Ectodermal cell (in vitro differentiated cells): ENCODE measurements at regions not wholly inside any gene's neighbourhood (a gene's known extent, or its start where the extent isn't known, plus 50 kb on each side); places are given as distances from the start of the nearest gene placed in this dataset.
"Not testable (repeated sequence)": the region's sequence is repeated elsewhere in the genome, so short reads cannot be mapped to it uniquely, and the experiment has no call there.

Experiments
- H3K27ac ChIP-seq: 2 replicates; pipeline ENCODE4 v1.7.0; 2013; ENCODE audit warnings: mild to moderate bottlenecking, low read depth, low read length; ENCODE audit not compliant: insufficient read depth, poor library complexity, severe bottlenecking
- H3K27me3 ChIP-seq: 2 replicates; pipeline ENCODE4 v1.7.0; 2013; ENCODE audit warnings: mild to moderate bottlenecking, low read length; ENCODE audit not compliant: insufficient read depth, control insufficient read depth, poor library complexity, severe bottlenecking
- H3K36me3 ChIP-seq: one replicate; pipeline ENCODE4 v1.7.0; 2013; ENCODE audit warnings: low read length; ENCODE audit not compliant: control insufficient read depth, insufficient read depth
- H3K4me1 ChIP-seq: one replicate; pipeline ENCODE4 v1.7.0; 2013; ENCODE audit warnings: low read length; ENCODE audit not compliant: control insufficient read depth, insufficient read depth
- H3K4me3 ChIP-seq: 2 replicates; pipeline ENCODE4 v1.7.0; 2013; ENCODE audit warnings: low read depth, low read length, control low read depth; ENCODE audit not compliant: insufficient read depth
- H3K9me3 ChIP-seq: 2 replicates; pipeline ENCODE4 v1.7.0; 2013; ENCODE audit warnings: mild to moderate bottlenecking, low read length, moderate library complexity; ENCODE audit not compliant: control insufficient read depth
- WGBS, 2 experiments: methylation state at CpG; one replicate each; pipeline ENCODE4 v1.1.7; 2013; ENCODE audit warnings: missing lambda C conversion rate in 2 of 2; 5-methylcytosine and 5-hydroxymethylcytosine counted together

GRCh38 chr5:84961193-84961592 lies 576.5 kb upstream of the EDIL3 start:
- WGBS, 2 experiments = 96% methylated on average over 9 of the region's 9 CpGs
- no peaks in the 10 kb centered on the region for H3K27me3 ChIP-seq
- no peak overlapping the region for H3K27ac ChIP-seq
- H3K36me3 ChIP-seq = no peaks in the 10 kb centered on the region
- no peaks in the 10 kb centered on the region for H3K4me1 ChIP-seq
- no peaks in the 10 kb centered on the region for H3K9me3 ChIP-seq
- H3K4me3 ChIP-seq = no peak overlapping the region

- 86 to 87% methylated on average over 3 of the region's 3 CpGs for WGBS, 2 experiments
Measured at GRCh38 chr5:84961903-84962302, 577.2 kb upstream of the EDIL3 start.

GRCh38 chr5:84983093-84983492 lies 598.4 kb upstream of the EDIL3 start:
- 60% methylated on average over 1 of the region's 2 CpGs; no CpG with 5 or more reads in 1 of the 2 experiments for WGBS, 2 experiments
- no peaks in the 10 kb centered on the region for H3K36me3 ChIP-seq
- H3K27me3 ChIP-seq = no peaks in the 10 kb centered on the region
- H3K4me3 ChIP-seq = no peak overlapping the region
- no peak overlapping the region for H3K27ac ChIP-seq
- H3K4me1 ChIP-seq = no peaks in the 10 kb centered on the region
- no peaks in the 10 kb centered on the region for H3K9me3 ChIP-seq

More at GRCh38 chr5:84961903-84962302, 577.2 kb upstream of the EDIL3 start:
- Histone ChIP-seq H3K4me1 (no peaks in the 10 kb centered on the region), H3K36me3 (no peaks in the 10 kb centered on the region), H3K4me3 (no peak overlapping the region), H3K9me3 (no peaks in the 10 kb centered on the region), H3K27me3 (no peaks in the 10 kb centered on the region), H3K27ac (no peak overlapping the region)

- Histone ChIP-seq H3K27me3 (no peaks in the 10 kb centered on the region), H3K4me3 (no peak overlapping the region), H3K9me3 (no peaks in the 10 kb centered on the region), H3K4me1 (no peaks in the 10 kb centered on the region), H3K36me3 (no peaks in the 10 kb centered on the region), H3K27ac (no peak overlapping the region)
- WGBS, 2 experiments = 73 to 76% methylated on average over 3 of the region's 3 CpGs
Measured at GRCh38 chr5:84985148-84985547, 600.5 kb upstream of the EDIL3 start.

- no peaks in the 10 kb centered on the region for H3K4me1 ChIP-seq
- 91 to 93% methylated on average over 7 of the region's 7 CpGs for WGBS, 2 experiments
Measured at GRCh38 chr5:84986688-84987087, 602.0 kb upstream of the EDIL3 start.

GRCh38 chr5:85000671-85001070 lies 616.0 kb upstream of the EDIL3 start:
- Histone ChIP-seq H3K4me1 (no peaks in the 10 kb centered on the region), H3K36me3 (no peaks in the 10 kb centered on the region), H3K9me3 (no peaks in the 10 kb centered on the region), H3K4me3 (no peak overlapping the region), H3K27ac (no peak overlapping the region), H3K27me3 (no peaks in the 10 kb centered on the region)

More at GRCh38 chr5:84986688-84987087, 602.0 kb upstream of the EDIL3 start:
- Histone ChIP-seq H3K27ac (no peak overlapping the region), H3K27me3 (no peaks in the 10 kb centered on the region), H3K36me3 (no peaks in the 10 kb centered on the region), H3K9me3 (no peaks in the 10 kb centered on the region), H3K4me3 (no peak overlapping the region)

- whole genome bisulfite sequencing, 2 experiments = 92 to 94% methylated on average over 9 of the region's 9 CpGs
Measured at GRCh38 chr5:85002026-85002425, 617.3 kb upstream of the EDIL3 start.

GRCh38 chr5:85010014-85010562 lies 625.4 kb upstream of the EDIL3 start:
- Histone ChIP-seq H3K27ac (no peak overlapping the region), H3K36me3 (no peaks in the 10 kb centered on the region), H3K27me3 (no peaks in the 10 kb centered on the region), H3K9me3 (no peaks in the 10 kb centered on the region), H3K4me1 (no peaks in the 10 kb centered on the region), H3K4me3 (no peak overlapping the region)
- WGBS, 2 experiments = 89% methylated on average over 3 of the region's 4 CpGs

More at GRCh38 chr5:85002026-85002425, 617.3 kb upstream of the EDIL3 start:
- not testable (repeated sequence) for H3K4me1 ChIP-seq, H3K4me3 ChIP-seq, H3K9me3 ChIP-seq, H3K36me3 ChIP-seq, H3K27me3 ChIP-seq, H3K27ac ChIP-seq

GRCh38 chr5:85017261-85017660 lies 632.6 kb upstream of the EDIL3 start:
- Histone ChIP-seq H3K4me1 (no peaks in the 10 kb centered on the region), H3K9me3 (no peaks in the 10 kb centered on the region), H3K27me3 (no peaks in the 10 kb centered on the region), H3K4me3 (no peak overlapping the region), H3K27ac (no peak overlapping the region), H3K36me3 (no peaks in the 10 kb centered on the region)
- 91% methylated on average over 2 of the region's 2 CpGs for WGBS, 2 experiments

- Histone ChIP-seq H3K27ac (no peak overlapping the region), H3K36me3 (no peaks in the 10 kb centered on the region), H3K4me3 (no peak overlapping the region), H3K27me3 (no peaks in the 10 kb centered on the region), H3K9me3 (no peaks in the 10 kb centered on the region), H3K4me1 (no peaks in the 10 kb centered on the region)
Measured at GRCh38 chr5:85030316-85031084, 645.8 kb upstream of the EDIL3 start.
